WERI-Rb-1 (cell line): ENCODE measurements at regions not wholly inside any gene's neighbourhood (a gene's known extent, or its start where the extent isn't known, plus 50 kb on each side); places are given as distances from the start of the nearest gene placed in this dataset.

Source experiments
- DNase-seq: peaks from one replicate; pipeline ENCODE4 v3.0.0-alpha.2; 2020
- H3K27ac ChIP-seq: fragments of 250-450 bp; sonication (Bioruptor Pico); 2 replicates; pipeline ENCODE4 v1.5.1; 2020; ENCODE audit warnings: mild to moderate bottlenecking, moderate library complexity
- H3K27me3 ChIP-seq: fragments of 250-450 bp; sonication (Bioruptor Pico); 2 replicates; pipeline ENCODE4 v1.5.1; 2021; ENCODE audit warnings: mild to moderate bottlenecking, low read depth, moderate library complexity; ENCODE audit not compliant: insufficient read depth, severe bottlenecking
- H3K36me3 ChIP-seq: fragments of 250-450 bp; sonication (Bioruptor Pico); 2 replicates; pipeline ENCODE4 v1.5.1; 2020; ENCODE audit warnings: mild to moderate bottlenecking, moderate library complexity
- H3K4me3 ChIP-seq: 2 replicates; pipeline ENCODE4 v1.5.1; 2011; ENCODE audit warnings: low read depth, mild to moderate bottlenecking, control low read depth, low read length
- H3K9me3 ChIP-seq: fragments of 250-450 bp; sonication (Bioruptor Pico); 2 replicates; pipeline ENCODE4 v1.5.1; 2021; ENCODE audit warnings: mild to moderate bottlenecking, moderate library complexity; ENCODE audit not compliant: severe bottlenecking
- TF ChIP-seq, protein P1 (sequence below): IDR thresholded peaks from 2 replicates; pipeline ENCODE4 v1.5.1; 2011; ENCODE audit warnings: low read depth, mild to moderate bottlenecking, control low read depth, inconsistent platforms, low read length

DNA sequence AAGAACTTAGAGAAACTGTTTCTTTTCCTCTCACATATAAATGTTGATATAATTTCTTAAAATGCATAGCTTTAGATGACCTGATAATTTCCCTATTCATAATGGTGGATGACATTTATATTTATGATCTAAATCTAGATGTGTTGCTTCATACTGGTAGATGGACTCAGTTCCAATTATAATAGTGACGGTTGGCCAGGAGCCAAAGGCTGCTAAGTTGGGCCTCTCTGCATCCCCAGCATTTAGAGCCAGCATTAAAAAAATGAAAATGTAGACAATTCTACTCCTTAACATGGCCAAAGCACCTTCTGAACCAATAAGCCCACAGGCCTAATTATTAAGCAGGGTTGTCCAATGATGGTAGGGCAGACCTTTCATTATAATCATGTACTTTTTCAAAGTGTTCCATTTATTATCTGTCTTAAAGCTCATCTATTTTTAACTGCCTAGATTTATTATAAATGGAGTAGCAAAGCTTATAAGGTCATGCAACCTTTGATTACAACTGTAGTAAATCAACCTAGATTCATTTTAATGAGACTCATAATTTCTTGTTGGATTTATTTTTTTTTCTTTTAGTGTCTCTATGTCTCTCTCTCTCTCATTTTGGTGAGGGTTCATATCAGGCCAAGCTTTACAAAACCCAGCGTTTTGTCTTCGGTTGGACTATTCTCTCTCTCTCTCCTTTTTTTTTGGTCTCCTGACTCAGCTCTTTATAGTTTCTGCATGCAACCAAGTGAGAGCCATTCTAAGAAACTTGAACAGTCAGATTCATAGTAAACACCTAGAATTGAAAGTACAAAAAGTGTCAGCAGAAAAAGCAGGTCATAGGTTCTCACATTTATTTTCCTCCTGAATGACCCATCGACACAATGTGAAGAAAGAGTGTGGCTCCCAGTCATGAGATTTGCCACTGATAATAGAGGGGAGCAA lies 2016.1 kb upstream of the PIK3C3 start:
- TF ChIP-seq, protein P1, sequence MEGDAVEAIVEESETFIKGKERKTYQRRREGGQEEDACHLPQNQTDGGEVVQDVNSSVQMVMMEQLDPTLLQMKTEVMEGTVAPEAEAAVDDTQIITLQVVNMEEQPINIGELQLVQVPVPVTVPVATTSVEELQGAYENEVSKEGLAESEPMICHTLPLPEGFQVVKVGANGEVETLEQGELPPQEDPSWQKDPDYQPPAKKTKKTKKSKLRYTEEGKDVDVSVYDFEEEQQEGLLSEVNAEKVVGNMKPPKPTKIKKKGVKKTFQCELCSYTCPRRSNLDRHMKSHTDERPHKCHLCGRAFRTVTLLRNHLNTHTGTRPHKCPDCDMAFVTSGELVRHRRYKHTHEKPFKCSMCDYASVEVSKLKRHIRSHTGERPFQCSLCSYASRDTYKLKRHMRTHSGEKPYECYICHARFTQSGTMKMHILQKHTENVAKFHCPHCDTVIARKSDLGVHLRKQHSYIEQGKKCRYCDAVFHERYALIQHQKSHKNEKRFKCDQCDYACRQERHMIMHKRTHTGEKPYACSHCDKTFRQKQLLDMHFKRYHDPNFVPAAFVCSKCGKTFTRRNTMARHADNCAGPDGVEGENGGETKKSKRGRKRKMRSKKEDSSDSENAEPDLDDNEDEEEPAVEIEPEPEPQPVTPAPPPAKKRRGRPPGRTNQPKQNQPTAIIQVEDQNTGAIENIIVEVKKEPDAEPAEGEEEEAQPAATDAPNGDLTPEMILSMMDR, result no peak
- no peak for DNase-seq
- H3K4me3 ChIP-seq, result no peak overlapping the region

DNA sequence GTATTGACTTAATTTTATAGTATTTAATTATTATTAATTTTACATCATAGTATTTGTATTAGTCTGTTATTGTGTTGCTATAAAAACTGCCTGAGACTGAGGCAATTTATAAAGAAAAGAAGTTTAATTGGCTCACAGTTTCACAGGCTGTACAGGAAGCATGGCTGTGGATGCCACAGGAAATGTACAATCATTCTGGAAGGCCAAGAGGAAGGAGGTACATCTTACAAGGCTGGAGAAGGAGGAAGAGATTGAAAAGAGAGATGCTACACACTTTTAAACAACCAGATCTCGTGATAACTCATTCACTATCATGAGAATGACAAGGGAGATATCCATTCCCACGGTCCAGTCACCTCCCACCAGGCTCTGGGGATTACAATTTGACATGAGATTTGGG lies 2019.4 kb upstream of the PIK3C3 start:
- no peak overlapping the region for H3K27ac ChIP-seq
- no peaks in the 10 kb centered on the region for H3K36me3 ChIP-seq
- TF ChIP-seq, protein P1, result no peak
- DNase-seq, result no peak
- H3K9me3 ChIP-seq, result no peaks in the 10 kb centered on the region
- no peak overlapping the region for H3K4me3 ChIP-seq
- H3K27me3 ChIP-seq, result no peaks in the 10 kb centered on the region

More for the DNA sequence above, 2016.1 kb upstream of the PIK3C3 start:
- no peaks in the 10 kb centered on the region for H3K9me3 ChIP-seq
- H3K27me3 ChIP-seq, result no peaks in the 10 kb centered on the region
- no peak overlapping the region for H3K27ac ChIP-seq
- no peaks in the 10 kb centered on the region for H3K36me3 ChIP-seq

GRCh38 chr18:39918847-39919246 lies 2036.2 kb upstream of the PIK3C3 start:
- TF ChIP-seq, protein P1, result no peak
- Histone ChIP-seq H3K9me3 (no peaks in the 10 kb centered on the region), H3K4me3 (no peak overlapping the region), H3K27ac (no peak overlapping the region), H3K27me3 (no peaks in the 10 kb centered on the region), H3K36me3 (no peaks in the 10 kb centered on the region)
- no peak for DNase-seq

DNA sequence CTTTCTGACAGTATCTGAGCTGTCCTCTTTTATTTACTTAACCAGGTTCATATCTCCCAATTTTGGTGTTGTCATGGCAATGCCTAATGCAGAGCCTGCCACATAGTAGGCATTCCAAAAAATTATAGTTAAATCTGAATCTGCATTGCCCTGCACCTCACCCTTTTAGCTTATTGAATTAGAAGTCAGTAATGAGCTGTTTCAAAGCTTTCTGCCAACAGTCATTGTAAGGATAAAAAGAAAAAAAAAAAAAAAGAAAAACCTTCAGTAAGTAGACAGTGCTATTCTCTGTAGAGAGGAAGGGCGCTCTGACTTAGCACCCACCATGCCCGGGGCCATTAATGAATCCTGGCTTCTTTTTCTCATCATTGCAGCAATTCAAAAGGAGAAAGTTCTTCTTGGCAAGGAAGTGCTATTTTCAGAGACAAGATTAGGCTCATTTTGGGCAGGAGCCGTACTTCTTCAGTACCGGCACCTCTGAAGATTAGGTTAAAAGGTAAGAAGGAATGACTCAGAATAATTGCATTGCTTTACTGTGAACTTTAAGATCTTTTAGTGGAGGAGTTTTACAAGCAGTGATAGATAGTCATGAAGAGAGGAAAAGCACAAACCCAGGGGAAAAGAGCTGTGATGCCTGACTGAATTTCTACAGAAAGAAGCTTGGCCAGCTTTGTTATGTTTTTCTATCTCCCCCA lies 2041.2 kb upstream of the PIK3C3 start:
- Histone ChIP-seq H3K27ac (no peak overlapping the region), H3K9me3 (peaks cover 3% of the 10 kb centered on the region), H3K27me3 (no peaks in the 10 kb centered on the region), H3K36me3 (no peaks in the 10 kb centered on the region), H3K4me3 (no peak overlapping the region)
- TF ChIP-seq, protein P1, result no peak
- DNase-seq, result no peak

GRCh38 chr18:39911716-39912115 lies 2043.3 kb upstream of the PIK3C3 start:
- TF ChIP-seq, protein P1, result no peak
- H3K4me3 ChIP-seq, result no peak overlapping the region
- no peak for DNase-seq
- peaks cover 3% of the 10 kb centered on the region for H3K9me3 ChIP-seq
- H3K36me3 ChIP-seq, result no peaks in the 10 kb centered on the region
- H3K27me3 ChIP-seq, result no peaks in the 10 kb centered on the region
- H3K27ac ChIP-seq, result no peak overlapping the region
